ENCODE measurements at regions not wholly inside any gene's neighbourhood (a gene's known extent, or its start where the extent isn't known, plus 50 kb on each side); places are given as distances from the start of the nearest gene placed in this dataset.

- Histone ChIP-seq H3K9me3 (no peaks in the 10 kb centered on the region), H3K27ac (no peak overlapping the region), H3K4me3 (no peak overlapping the region), H3K4me1 (no peaks in the 10 kb centered on the region), H3K36me3 (no peaks in the 10 kb centered on the region), H3K27me3 (no peaks in the 10 kb centered on the region)
- TF ChIP-seq, protein P1, sequence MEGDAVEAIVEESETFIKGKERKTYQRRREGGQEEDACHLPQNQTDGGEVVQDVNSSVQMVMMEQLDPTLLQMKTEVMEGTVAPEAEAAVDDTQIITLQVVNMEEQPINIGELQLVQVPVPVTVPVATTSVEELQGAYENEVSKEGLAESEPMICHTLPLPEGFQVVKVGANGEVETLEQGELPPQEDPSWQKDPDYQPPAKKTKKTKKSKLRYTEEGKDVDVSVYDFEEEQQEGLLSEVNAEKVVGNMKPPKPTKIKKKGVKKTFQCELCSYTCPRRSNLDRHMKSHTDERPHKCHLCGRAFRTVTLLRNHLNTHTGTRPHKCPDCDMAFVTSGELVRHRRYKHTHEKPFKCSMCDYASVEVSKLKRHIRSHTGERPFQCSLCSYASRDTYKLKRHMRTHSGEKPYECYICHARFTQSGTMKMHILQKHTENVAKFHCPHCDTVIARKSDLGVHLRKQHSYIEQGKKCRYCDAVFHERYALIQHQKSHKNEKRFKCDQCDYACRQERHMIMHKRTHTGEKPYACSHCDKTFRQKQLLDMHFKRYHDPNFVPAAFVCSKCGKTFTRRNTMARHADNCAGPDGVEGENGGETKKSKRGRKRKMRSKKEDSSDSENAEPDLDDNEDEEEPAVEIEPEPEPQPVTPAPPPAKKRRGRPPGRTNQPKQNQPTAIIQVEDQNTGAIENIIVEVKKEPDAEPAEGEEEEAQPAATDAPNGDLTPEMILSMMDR (IDR thresholded peaks at IDR 0.05), result no peak
- no peak for DNase-seq (ENCODE audit: low spot score)
These were observed 514.0 kb downstream of the KLF5 start for GRCh38 chr13:73572824-73573223.

DNA sequence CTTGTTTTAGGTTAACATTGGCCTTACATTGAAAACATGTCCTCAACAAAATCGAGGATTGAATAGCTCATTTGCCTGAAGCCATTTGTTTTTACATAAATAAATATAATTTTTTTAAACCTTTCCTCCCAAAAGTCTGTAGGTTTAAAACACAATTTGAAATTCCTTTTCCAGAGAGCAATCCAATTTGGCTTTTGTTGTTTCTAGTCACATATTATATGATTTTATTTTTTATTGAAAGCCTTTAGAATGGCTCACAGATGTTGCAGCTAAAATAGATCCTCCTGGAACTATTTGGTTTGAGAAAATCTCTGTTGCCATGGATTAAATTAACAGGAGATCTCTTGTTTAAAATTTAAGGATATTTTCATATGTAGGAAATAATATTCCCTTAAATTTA lies 512.6 kb downstream of the KLF5 start:
- Histone ChIP-seq H3K36me3 (no peaks in the 10 kb centered on the region), H3K27me3 (no peaks in the 10 kb centered on the region), H3K4me3 (no peak overlapping the region), H3K27ac (no peak overlapping the region), H3K4me1 (no peaks in the 10 kb centered on the region), H3K9me3 (no peaks in the 10 kb centered on the region)
- TF ChIP-seq, protein P1 (IDR thresholded peaks at IDR 0.05), result no peak
- no peak for DNase-seq (ENCODE audit: low spot score)

DNA sequence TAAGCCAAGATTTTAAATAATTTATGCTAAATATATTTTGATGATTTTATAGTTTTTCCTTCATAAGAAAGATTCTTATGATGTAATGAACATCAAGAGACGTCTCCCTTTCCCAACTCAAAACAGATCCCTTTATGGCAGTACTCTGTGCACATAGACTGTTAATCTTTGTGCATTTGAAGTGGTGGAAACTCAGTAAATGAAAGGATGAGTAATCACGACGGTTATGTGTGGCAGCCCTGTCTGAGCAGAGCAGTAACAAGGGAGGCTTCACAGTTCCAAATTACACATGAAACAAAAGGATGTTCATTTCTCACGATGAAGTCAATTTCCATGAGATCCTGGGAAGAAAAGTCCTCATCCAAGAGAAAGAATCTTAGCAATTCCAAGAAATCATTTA lies 498.1 kb downstream of the KLF5 start:
- Histone ChIP-seq H3K4me1 (no peaks in the 10 kb centered on the region), H3K36me3 (no peaks in the 10 kb centered on the region), H3K9me3 (peaks cover 0 to 8% of the 10 kb centered on the region in 2 donors), H3K27me3 (no peaks in the 10 kb centered on the region), H3K27ac (no peak overlapping the region), H3K4me3 (no peak overlapping the region)
- no peak for DNase-seq (ENCODE audit: low spot score)
- TF ChIP-seq, protein P1 (IDR thresholded peaks at IDR 0.05), result no peak

DNA sequence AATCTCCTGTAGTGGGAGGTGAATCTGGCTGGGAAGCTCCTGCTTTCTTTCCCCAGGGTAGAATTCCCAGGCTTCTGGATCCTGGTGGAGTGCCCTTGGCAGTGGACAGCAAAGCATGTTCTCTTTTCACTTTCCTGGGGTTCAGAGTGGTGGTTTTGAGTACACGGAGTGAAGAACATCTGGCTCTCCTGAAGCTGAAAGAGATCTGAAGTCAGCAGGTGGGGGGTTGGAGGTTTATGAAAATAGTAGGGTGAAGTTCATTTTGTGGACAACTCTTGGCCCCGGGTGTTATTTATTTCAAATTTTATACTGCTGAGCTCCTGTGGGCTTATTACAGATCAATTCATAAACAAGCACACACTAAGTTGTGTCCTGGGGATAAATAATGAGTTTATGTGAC lies 497.3 kb downstream of the KLF5 start:
- Histone ChIP-seq H3K9me3 (peaks cover 0 to 8% of the 10 kb centered on the region in 2 donors), H3K36me3 (no peaks in the 10 kb centered on the region), H3K27me3 (no peaks in the 10 kb centered on the region), H3K4me1 (no peaks in the 10 kb centered on the region), H3K27ac (no peak overlapping the region), H3K4me3 (no peak overlapping the region)
- DNase-seq (ENCODE audit: low spot score), result no peak
- TF ChIP-seq, protein P1 (IDR thresholded peaks at IDR 0.05), result no peak

DNA sequence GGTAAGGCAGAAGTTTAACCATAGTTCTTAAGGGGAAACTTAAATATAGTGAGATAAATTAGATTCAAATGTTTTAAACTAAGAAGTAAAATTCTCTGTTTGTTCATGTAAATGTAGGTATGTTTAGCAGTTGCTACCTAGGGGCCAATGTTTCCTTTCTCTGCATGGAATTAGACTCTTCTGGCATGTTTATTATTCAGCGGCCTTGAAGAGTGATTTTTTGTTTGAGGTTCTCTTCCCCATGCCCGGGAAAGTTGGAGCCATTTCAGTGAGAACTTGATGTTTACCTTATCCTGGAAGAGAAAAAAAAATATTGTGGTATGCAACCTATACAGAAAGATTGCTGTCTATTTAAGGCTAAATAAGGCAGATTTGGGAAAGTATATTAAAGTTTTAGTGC lies 492.9 kb downstream of the KLF5 start:
- Histone ChIP-seq H3K36me3 (no peaks in the 10 kb centered on the region), H3K27ac (no peak overlapping the region), H3K9me3 (peaks cover 0 to 8% of the 10 kb centered on the region in 2 donors), H3K4me3 (no peak overlapping the region), H3K27me3 (no peaks in the 10 kb centered on the region), H3K4me1 (no peaks in the 10 kb centered on the region)
- TF ChIP-seq, protein P1 (IDR thresholded peaks at IDR 0.05), result no peak
- no peak for DNase-seq (ENCODE audit: low spot score)

- H3K9me3 ChIP-seq, result peaks cover 0 to 8% of the 10 kb centered on the region in 2 donors
- TF ChIP-seq, protein P1 (IDR thresholded peaks at IDR 0.05), result no peak
- no peak for DNase-seq (ENCODE audit: low spot score)
- H3K36me3 ChIP-seq, result no peaks in the 10 kb centered on the region
- no peaks in the 10 kb centered on the region for H3K4me1 ChIP-seq
- no peak overlapping the region for H3K4me3 ChIP-seq
- no peaks in the 10 kb centered on the region for H3K27me3 ChIP-seq
- H3K27ac ChIP-seq, result no peak overlapping the region
These were observed 490.9 kb downstream of the KLF5 start for GRCh38 chr13:73549717-73550116.

All from right atrium auricular region (tissue), 2 donors.